BLaER1 treated with 17β-estradiol and CSF1 and Interleukin-3, amounts not matched to agents 10 nM and 100 nM (cell line): ENCODE measurements at regions not wholly inside any gene's neighbourhood (a gene's known extent, or its start where the extent isn't known, plus 50 kb on each side); places are given as distances from the start of the nearest gene placed in this dataset.

Experiments
- H3K27ac ChIP-seq, 11 experiments: shearing (Covaris generic); formaldehyde crosslinking; 2 replicates each; pipeline ENCODE4 v1.8.1; 2022
- H3K27me3 ChIP-seq, 11 experiments: shearing (Covaris generic); formaldehyde crosslinking; 2 replicates each; pipeline ENCODE4 v1.8.1; 2022
- H3K36me3 ChIP-seq, 11 experiments: shearing (Covaris generic); formaldehyde crosslinking; 2 replicates each; pipeline ENCODE4 v1.8.1; 2022
- H3K4me1 ChIP-seq, 10 experiments: shearing (Covaris generic); formaldehyde crosslinking; 2 replicates each; pipeline ENCODE4 v1.8.1; 2022
- H3K4me2 ChIP-seq, 11 experiments: shearing (Covaris generic); formaldehyde crosslinking; 2 replicates each; pipeline ENCODE4 v1.8.1; 2022
- H3K4me3 ChIP-seq, 10 experiments: shearing (Covaris generic); formaldehyde crosslinking; 2 replicates each; pipeline ENCODE4 v1.8.1; 2022
- H3K9ac ChIP-seq, 11 experiments: shearing (Covaris generic); formaldehyde crosslinking; 2 replicates each; pipeline ENCODE4 v1.8.1; 2022
- H3K9me3 ChIP-seq, 11 experiments: shearing (Covaris generic); formaldehyde crosslinking; replicated peaks in 1 of 11; 2 replicates each; pipeline ENCODE4 v1.8.1; 2022
- H4K20me1 ChIP-seq, 11 experiments: shearing (Covaris generic); formaldehyde crosslinking; 2 replicates each; pipeline ENCODE4 v1.8.1; 2022
- Cebpa-rat ChIP-seq, 11 experiments: shearing (Covaris generic); IDR thresholded peaks; 2 replicates each; pipeline ENCODE4 v1.8.1; 2022

DNA sequence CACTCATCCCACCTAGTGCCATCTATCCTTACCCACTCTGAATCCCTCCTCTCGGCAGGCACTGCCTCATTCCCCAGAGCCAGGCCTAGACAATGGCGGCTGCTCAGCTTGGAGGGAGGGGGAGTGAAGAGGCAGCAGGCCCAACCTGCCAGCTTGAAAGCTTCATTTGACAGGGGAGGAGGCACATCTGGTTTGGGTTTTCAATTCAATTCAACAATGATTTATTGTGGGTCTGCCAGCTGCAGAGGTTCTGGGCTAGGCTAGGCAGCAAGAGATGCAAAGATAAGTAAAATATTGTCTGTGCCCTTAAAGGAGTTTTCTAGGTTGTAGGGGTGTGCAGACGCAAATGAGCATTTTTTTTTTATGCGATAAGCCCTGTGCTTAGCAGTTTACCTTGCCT, 58.5 kb downstream of the RTL9 start:
- Histone ChIP-seq H3K36me3 (no peaks in the 10 kb centered on the region), H3K4me2 (no peak overlapping the region), H3K27ac (no peak overlapping the region), H3K4me1 (no peaks in the 10 kb centered on the region), H3K4me3 (no peak overlapping the region), H3K27me3 (peaks cover 78 to 100% (median 98%) of the 10 kb centered on the region in 11 experiments), H3K9me3 (no peaks in the 10 kb centered on the region), H3K9ac (no peak overlapping the region), H4K20me1 (peaks cover 0 to 15% (median 0%) of the 10 kb centered on the region in 11 experiments; a peak in 4 of 22 replicates)
- TF ChIP-seq Cebpa-rat (IDR thresholded peaks at IDR 0.05), result no peak

DNA sequence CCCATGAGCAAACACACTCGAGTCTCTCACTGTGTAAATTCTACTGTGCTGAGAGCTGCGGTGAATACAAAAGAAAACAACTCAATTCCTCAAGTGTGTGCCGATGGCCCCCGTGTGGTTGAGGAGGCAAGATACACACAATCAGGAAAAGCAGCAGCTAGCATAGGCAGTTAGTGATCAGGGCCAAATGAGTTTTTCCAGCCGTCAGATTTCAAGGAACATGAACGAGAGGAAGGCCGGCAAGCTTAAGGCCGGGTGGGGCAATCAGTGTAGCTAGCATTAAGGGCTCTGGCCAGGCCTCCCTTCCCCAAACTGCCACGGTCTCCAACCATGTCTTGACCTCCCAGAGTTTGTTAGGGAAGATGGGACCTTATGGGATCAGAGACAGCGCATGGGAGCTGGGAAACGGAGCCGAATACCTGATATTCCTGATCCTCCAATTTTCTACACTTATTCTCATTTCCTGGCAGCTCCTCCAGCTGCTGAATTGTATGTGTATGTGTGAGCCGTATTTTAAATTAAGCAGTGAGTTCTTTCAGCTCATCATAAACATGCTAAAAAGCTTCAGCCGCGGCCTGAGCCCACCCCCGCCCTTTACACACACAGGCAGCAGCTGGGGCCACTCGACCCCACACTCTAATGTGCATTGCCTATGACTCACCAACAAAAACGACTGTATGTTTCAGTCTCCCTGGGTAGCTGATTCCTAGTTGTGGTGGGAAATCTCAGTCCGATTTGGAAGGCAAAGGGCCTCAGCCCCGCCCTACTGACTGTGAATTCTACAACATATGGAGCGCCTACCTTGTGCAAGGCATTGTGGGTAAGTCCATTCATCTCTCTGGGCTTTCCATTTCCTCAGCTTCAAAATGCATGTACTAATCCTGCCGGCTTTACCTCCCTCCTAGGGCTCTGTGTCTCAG, 59.9 kb downstream of the RTL9 start:
- no peak overlapping the region for H3K4me3 ChIP-seq
- peaks cover 80 to 100% (median 99%) of the 10 kb centered on the region in 11 experiments for H3K27me3 ChIP-seq
- H3K4me1 ChIP-seq, result no peaks in the 10 kb centered on the region
- no peaks in the 10 kb centered on the region for H3K36me3 ChIP-seq
- no peak overlapping the region for H3K9ac ChIP-seq
- peaks cover 0 to 15% (median 0%) of the 10 kb centered on the region in 11 experiments; a peak in 4 of 22 replicates for H4K20me1 ChIP-seq
- no peaks in the 10 kb centered on the region for H3K9me3 ChIP-seq
- TF ChIP-seq Cebpa-rat (IDR thresholded peaks at IDR 0.05), result no peak
- H3K27ac ChIP-seq, result no peak overlapping the region
- H3K4me2 ChIP-seq, result no peak overlapping the region

- H3K9ac ChIP-seq, result no peak overlapping the region
These were observed 60.9 kb downstream of the RTL9 start for GRCh38 chrX:110419512-110419911.

DNA sequence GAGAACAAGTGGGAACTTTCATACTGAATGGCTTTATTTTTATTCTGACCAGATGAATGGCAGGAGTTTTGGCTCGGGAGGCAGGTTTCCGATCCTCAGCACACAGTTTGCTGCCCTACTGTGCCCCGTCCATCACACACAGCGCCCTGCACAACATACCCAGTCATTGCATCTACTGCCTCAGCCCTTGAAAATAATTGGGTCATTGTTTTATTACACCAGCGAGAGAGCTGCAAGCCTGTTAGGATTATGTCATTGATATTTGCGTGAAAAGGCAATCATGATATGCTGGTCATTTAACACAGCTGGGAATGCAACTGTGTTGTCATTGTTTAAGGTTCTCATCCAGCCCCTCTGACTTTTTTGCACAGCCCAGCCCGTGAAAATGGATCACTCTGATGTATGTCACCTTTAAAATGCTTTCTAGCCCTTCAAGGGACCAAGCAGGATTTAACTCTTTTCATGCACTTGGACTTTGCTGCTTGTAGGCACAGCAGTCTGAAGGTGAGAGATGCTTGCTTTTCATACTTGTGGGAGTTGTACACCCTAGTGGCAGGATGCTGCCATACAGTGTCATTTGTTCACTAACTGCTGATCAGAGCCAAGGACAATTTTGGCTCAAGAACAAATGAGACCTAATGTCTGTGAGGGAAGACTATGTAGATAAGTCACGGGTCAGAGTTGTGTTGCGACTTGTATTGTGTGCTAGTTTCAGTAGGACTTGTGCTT, 62.3 kb downstream of the RTL9 start:
- H3K27ac ChIP-seq, result no peak overlapping the region
- H3K9me3 ChIP-seq, result no peaks in the 10 kb centered on the region
- TF ChIP-seq Cebpa-rat (IDR thresholded peaks at IDR 0.05), result no peak
- no peak overlapping the region for H3K9ac ChIP-seq
- H3K36me3 ChIP-seq, result no peaks in the 10 kb centered on the region
- no peak overlapping the region for H3K4me3 ChIP-seq
- no peak overlapping the region for H3K4me2 ChIP-seq
- peaks cover 0 to 15% (median 0%) of the 10 kb centered on the region in 11 experiments; a peak in 4 of 22 replicates for H4K20me1 ChIP-seq
- H3K4me1 ChIP-seq, result no peaks in the 10 kb centered on the region
- peaks cover 91 to 100% (median 100%) of the 10 kb centered on the region in 11 experiments for H3K27me3 ChIP-seq

More at GRCh38 chrX:110419512-110419911, 60.9 kb downstream of the RTL9 start:
- Histone ChIP-seq H3K9me3 (no peaks in the 10 kb centered on the region), H3K36me3 (no peaks in the 10 kb centered on the region), H4K20me1 (peaks cover 0 to 15% (median 0%) of the 10 kb centered on the region in 11 experiments; a peak in 4 of 22 replicates), H3K27me3 (peaks cover 83 to 100% (median 100%) of the 10 kb centered on the region in 11 experiments), H3K27ac (no peak overlapping the region), H3K4me1 (no peaks in the 10 kb centered on the region), H3K4me2 (no peak overlapping the region), H3K4me3 (no peak overlapping the region)
- no peak for TF ChIP-seq Cebpa-rat (IDR thresholded peaks at IDR 0.05)

- Histone ChIP-seq H3K9ac (no peak overlapping the region), H3K4me3 (no peak overlapping the region), H3K27me3 (peaks cover 91 to 100% (median 100%) of the 10 kb centered on the region in 11 experiments), H3K27ac (no peak overlapping the region), H3K4me2 (no peak overlapping the region), H3K36me3 (no peaks in the 10 kb centered on the region), H3K4me1 (no peaks in the 10 kb centered on the region), H4K20me1 (peaks cover 0 to 15% (median 0%) of the 10 kb centered on the region in 11 experiments; a peak in 3 of 22 replicates), H3K9me3 (no peaks in the 10 kb centered on the region)
- TF ChIP-seq Cebpa-rat (IDR thresholded peaks at IDR 0.05), result no peak
These were observed 63.1 kb downstream of the RTL9 start for GRCh38 chrX:110421500-110422455.

DNA sequence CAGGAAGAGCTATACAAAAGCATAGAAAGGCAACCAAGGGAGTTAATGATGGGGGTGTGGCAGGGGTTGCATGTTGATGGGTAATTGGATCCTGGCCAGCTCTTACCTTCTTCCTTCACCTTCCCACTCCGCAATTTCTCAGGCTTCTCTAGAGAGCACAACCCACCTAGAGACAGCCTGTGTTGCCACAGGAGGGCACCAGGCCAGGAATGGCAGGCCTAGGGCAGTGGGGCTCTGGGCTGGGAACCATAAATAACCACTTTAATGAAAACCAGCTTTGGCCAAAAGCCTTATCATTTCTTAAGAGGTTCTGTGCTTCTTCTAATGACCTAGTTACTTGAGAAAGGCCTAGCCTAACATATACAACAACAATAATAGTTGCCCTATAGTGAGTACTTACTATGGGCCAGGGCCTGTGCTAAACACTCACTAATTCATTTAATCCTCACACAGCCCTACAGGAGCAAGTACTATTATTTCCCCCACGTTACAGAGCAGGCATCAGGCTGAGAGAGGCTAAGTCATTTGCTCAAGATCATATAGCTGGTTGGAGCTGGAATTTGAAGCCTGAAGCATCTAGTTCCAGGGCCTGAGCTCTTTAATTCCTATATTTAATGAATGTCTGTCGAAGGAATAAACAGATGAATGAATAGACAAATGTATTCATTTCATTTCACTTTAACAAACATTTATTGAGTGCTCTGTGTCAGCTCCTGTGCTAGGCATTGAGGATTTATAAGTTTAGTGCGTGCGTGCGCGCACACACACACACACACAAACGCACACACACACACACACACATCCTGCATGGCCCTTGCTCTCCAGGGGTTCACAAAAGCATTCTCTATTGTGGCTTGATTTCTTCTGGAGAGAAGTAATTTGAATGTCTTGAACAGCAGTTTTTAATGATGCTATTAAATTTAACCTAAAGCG, 66.8 kb downstream of the RTL9 start:
- TF ChIP-seq Cebpa-rat (IDR thresholded peaks at IDR 0.05), result no peak
- H3K9me3 ChIP-seq, result no peaks in the 10 kb centered on the region
- H3K4me3 ChIP-seq, result no peak overlapping the region
- H3K4me1 ChIP-seq, result no peaks in the 10 kb centered on the region
- no peak overlapping the region for H3K9ac ChIP-seq
- H3K27ac ChIP-seq, result no peak overlapping the region
- H3K4me2 ChIP-seq, result no peak overlapping the region
- H4K20me1 ChIP-seq, result peaks cover 0 to 4% (median 0%) of the 10 kb centered on the region in 11 experiments; a peak in 3 of 22 replicates
- H3K27me3 ChIP-seq, result peaks cover 90 to 100% (median 100%) of the 10 kb centered on the region in 11 experiments
- no peaks in the 10 kb centered on the region for H3K36me3 ChIP-seq

DNA sequence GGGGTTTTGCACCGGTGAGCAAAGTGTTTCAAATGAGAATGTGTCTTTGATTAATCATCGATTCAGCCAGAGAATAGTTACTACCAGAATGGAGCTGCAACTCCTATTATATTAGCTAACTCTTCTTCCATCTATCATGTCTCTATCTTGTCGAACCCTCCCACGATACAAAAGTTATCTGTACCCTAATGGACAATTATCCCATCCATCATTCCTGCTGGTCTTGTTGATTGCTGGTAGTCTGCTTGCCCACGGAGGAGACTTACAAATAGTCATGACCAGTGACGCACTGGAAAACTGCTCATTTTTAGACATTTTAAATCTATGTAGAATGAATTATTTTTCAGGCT, 67.5 kb downstream of the RTL9 start:
- no peak for TF ChIP-seq Cebpa-rat (IDR thresholded peaks at IDR 0.05)
- H3K4me3 ChIP-seq, result no peak overlapping the region
- H3K9ac ChIP-seq, result no peak overlapping the region
- H3K4me2 ChIP-seq, result no peak overlapping the region
- H3K27ac ChIP-seq, result no peak overlapping the region
- no peaks in the 10 kb centered on the region for H3K4me1 ChIP-seq
- H3K27me3 ChIP-seq, result peaks cover 92 to 100% (median 100%) of the 10 kb centered on the region in 11 experiments
- H4K20me1 ChIP-seq, result peaks cover 0 to 3% (median 0%) of the 10 kb centered on the region in 11 experiments; a peak in 3 of 22 replicates
- no peaks in the 10 kb centered on the region for H3K9me3 ChIP-seq
- H3K36me3 ChIP-seq, result no peaks in the 10 kb centered on the region

GRCh38 chrX:110427076-110427475, 68.4 kb downstream of the RTL9 start:
- no peak overlapping the region for H3K4me3 ChIP-seq
- H3K27me3 ChIP-seq, result peaks cover 93 to 100% (median 99%) of the 10 kb centered on the region in 11 experiments
- H3K4me1 ChIP-seq, result no peaks in the 10 kb centered on the region
- H4K20me1 ChIP-seq, result peaks cover 0 to 3% (median 0%) of the 10 kb centered on the region in 11 experiments; a peak in 3 of 22 replicates
- no peak overlapping the region for H3K4me2 ChIP-seq
- H3K9ac ChIP-seq, result no peak overlapping the region
- H3K27ac ChIP-seq, result no peak overlapping the region
- H3K36me3 ChIP-seq, result no peaks in the 10 kb centered on the region
- no peaks in the 10 kb centered on the region for H3K9me3 ChIP-seq
- TF ChIP-seq Cebpa-rat (IDR thresholded peaks at IDR 0.05), result no peak
